Loucy (cell line): ENCODE measurements at regions not wholly inside any gene's neighbourhood (a gene's known extent, or its start where the extent isn't known, plus 50 kb on each side); places are given as distances from the start of the nearest gene placed in this dataset.

Experiments
- H2AFZ ChIP-seq: fragments of 200-600 bp; sonication (generic); 2 replicates; pipeline ENCODE4 v1.6.0; 2016; ENCODE audit warnings: antibody characterized with exemption, mild to moderate bottlenecking, low read length, moderate library complexity
- H3F3A ChIP-seq: fragments of 200-600 bp; 2 replicates; pipeline ENCODE4 v1.6.0; 2016; ENCODE audit warnings: antibody characterized with exemption, low read depth, mild to moderate bottlenecking
- H3K27me3 ChIP-seq: fragments of 200-600 bp; sonication (generic); 2 replicates; pipeline ENCODE4 v1.6.1; 2014; ENCODE audit warnings: low read length, mild to moderate bottlenecking; ENCODE audit not compliant: insufficient read depth, poor library complexity, severe bottlenecking
- H3K36me3 ChIP-seq: fragments of 200-600 bp; sonication (generic); 2 replicates; pipeline ENCODE4 v1.6.1; 2016; ENCODE audit warnings: low read length; ENCODE audit not compliant: insufficient read depth
- H3K4me1 ChIP-seq: fragments of 200-600 bp; sonication (generic); 2 replicates; pipeline ENCODE4 v1.5.1; 2014; ENCODE audit warnings: low read length, mild to moderate bottlenecking; ENCODE audit not compliant: insufficient read depth, poor library complexity, severe bottlenecking
- H3K4me2 ChIP-seq: fragments of 200-600 bp; sonication (generic); 2 replicates; pipeline ENCODE4 v1.6.0; 2014; ENCODE audit warnings: antibody characterized with exemption, low read length, low read depth, mild to moderate bottlenecking; ENCODE audit not compliant: poor library complexity, severe bottlenecking
- H3K4me3 ChIP-seq: fragments of 200-600 bp; sonication (generic); 2 replicates; pipeline ENCODE4 v1.5.1; 2014; ENCODE audit warnings: low read length, mild to moderate bottlenecking, mixed read lengths; ENCODE audit not compliant: poor library complexity, severe bottlenecking
- H3K79me2 ChIP-seq: fragments of 200-600 bp; sonication (generic); 2 replicates; pipeline ENCODE4 v1.6.1; 2014; ENCODE audit warnings: low read length; ENCODE audit not compliant: insufficient read depth
- H3K9ac ChIP-seq: fragments of 200-600 bp; sonication (generic); 2 replicates; pipeline ENCODE4 v1.6.0; 2014; ENCODE audit warnings: mild to moderate bottlenecking, low read depth, low read length, moderate library complexity; ENCODE audit not compliant: poor library complexity, severe bottlenecking
- H3K9me2 ChIP-seq: fragments of 200-600 bp; sonication (generic); replicated peaks from 2 replicates; pipeline ENCODE4 v1.6.1; 2016; ENCODE audit warnings: low read depth, low read length, mixed read lengths
- H3K9me3 ChIP-seq: fragments of 200-600 bp; sonication (generic); 2 replicates; pipeline ENCODE4 v1.6.1; 2014; ENCODE audit warnings: mild to moderate bottlenecking, antibody characterized with exemption, low read length, low read depth; ENCODE audit not compliant: insufficient read depth
- H4K20me1 ChIP-seq: fragments of 200-600 bp; sonication (generic); 2 replicates; pipeline ENCODE4 v1.6.0; 2014; ENCODE audit warnings: antibody characterized with exemption, low read length, mild to moderate bottlenecking; ENCODE audit not compliant: insufficient read depth, poor library complexity, severe bottlenecking
- EZH2phosphoT487 ChIP-seq: fragments of 200-600 bp; IDR thresholded peaks from 2 replicates; pipeline ENCODE4 v1.6.1; 2018; ENCODE audit warnings: antibody characterized with exemption, mild to moderate bottlenecking, moderate library complexity, borderline replicate concordance
- TF ChIP-seq, protein P1 (sequence below): fragments of 200-600 bp; sonication (generic); conservative IDR thresholded peaks from 2 replicates; pipeline ENCODE4 v1.5.1; 2014; ENCODE audit warnings: mild to moderate bottlenecking, antibody characterized with exemption, low read length

DNA sequence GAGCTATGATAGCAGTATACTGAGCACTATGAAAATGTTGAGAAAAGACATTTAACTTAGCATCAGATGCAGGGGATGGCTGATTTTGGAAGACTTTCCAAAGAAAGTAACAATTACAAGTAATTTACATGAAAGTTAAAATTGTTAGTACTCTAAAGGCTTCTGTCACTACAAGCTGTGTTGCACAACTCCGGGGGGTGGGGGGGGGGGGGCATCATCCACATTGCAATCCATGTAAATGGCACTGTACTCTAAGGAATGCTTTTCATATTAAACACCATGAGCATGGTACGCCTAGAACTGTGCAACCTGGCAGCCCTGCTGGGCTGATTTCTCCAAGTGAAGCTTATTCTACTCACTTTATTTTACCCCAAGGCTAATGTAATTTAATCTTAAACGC is 363.4 kb downstream of the TMA16 start:
- H3K9ac ChIP-seq = no peak overlapping the region
- H3K36me3 ChIP-seq = no peaks in the 10 kb centered on the region
- no peaks in the 10 kb centered on the region for H3F3A ChIP-seq
- H3K79me2 ChIP-seq = no peaks in the 10 kb centered on the region
- no peaks in the 10 kb centered on the region for H3K9me3 ChIP-seq
- no peak overlapping the region for H2AFZ ChIP-seq
- no peaks in the 10 kb centered on the region for H4K20me1 ChIP-seq
- no peaks in the 10 kb centered on the region for H3K9me2 ChIP-seq
- no peak for TF ChIP-seq EZH2phosphoT487
- TF ChIP-seq, protein P1, sequence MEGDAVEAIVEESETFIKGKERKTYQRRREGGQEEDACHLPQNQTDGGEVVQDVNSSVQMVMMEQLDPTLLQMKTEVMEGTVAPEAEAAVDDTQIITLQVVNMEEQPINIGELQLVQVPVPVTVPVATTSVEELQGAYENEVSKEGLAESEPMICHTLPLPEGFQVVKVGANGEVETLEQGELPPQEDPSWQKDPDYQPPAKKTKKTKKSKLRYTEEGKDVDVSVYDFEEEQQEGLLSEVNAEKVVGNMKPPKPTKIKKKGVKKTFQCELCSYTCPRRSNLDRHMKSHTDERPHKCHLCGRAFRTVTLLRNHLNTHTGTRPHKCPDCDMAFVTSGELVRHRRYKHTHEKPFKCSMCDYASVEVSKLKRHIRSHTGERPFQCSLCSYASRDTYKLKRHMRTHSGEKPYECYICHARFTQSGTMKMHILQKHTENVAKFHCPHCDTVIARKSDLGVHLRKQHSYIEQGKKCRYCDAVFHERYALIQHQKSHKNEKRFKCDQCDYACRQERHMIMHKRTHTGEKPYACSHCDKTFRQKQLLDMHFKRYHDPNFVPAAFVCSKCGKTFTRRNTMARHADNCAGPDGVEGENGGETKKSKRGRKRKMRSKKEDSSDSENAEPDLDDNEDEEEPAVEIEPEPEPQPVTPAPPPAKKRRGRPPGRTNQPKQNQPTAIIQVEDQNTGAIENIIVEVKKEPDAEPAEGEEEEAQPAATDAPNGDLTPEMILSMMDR = no peak
- no peak overlapping the region for H3K4me2 ChIP-seq
- H3K27me3 ChIP-seq = no peaks in the 10 kb centered on the region
- H3K4me1 ChIP-seq = no peaks in the 10 kb centered on the region
- H3K4me3 ChIP-seq = no peak overlapping the region

DNA sequence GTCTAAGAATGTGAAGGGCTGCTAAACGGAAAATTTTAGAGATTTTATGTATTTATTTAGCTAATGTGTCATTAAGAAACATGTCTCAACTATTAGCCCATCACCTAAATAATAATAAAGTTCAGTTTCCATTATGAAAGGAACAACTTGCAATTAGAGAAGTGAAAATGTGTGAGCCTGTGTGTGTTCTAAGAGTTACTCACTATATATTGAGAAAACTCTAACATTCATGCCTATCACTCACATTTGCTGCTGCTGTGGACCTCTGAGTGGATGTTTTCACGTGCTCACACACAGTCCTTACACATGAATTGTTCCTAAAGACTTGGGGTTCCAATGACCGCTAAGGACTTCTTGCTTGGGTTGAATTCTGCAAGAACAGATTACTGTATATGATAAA is 364.0 kb downstream of the TMA16 start:
- Histone ChIP-seq H3K4me3 (no peak overlapping the region), H3K9me2 (no peaks in the 10 kb centered on the region), H3K9me3 (no peaks in the 10 kb centered on the region), H3F3A (no peaks in the 10 kb centered on the region), H3K9ac (no peak overlapping the region), H3K79me2 (no peaks in the 10 kb centered on the region), H4K20me1 (no peaks in the 10 kb centered on the region), H3K27me3 (no peaks in the 10 kb centered on the region), H3K4me2 (no peak overlapping the region), H3K36me3 (no peaks in the 10 kb centered on the region), H3K4me1 (no peaks in the 10 kb centered on the region), H2AFZ (no peak overlapping the region)
- TF ChIP-seq, protein P1 = no peak
- no peak for TF ChIP-seq EZH2phosphoT487

DNA sequence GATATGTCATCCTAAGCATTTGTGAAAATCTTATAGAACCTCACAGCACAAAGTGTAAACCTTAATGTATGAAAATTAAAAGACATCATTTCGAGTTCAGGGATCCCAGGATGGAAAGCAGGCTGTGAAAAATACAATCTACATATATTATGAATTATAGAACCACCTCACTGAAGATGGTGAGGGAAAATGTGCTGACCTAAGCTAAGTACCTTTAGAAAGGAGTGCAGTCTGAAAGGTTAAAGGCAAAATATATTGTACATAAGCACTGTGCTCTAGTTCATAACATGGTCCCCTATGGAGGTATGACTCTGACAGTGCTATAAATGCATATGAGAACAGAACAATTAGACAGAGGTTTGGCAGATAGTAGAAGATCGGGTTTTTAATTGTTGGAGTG is 368.6 kb downstream of the TMA16 start:
- Histone ChIP-seq H3K9ac (no peak overlapping the region), H3K4me1 (no peaks in the 10 kb centered on the region), H2AFZ (no peak overlapping the region), H3K27me3 (no peaks in the 10 kb centered on the region), H3F3A (no peaks in the 10 kb centered on the region), H3K79me2 (no peaks in the 10 kb centered on the region), H3K36me3 (no peaks in the 10 kb centered on the region), H3K4me2 (no peak overlapping the region), H3K9me2 (no peaks in the 10 kb centered on the region), H3K4me3 (no peak overlapping the region), H3K9me3 (no peaks in the 10 kb centered on the region), H4K20me1 (no peaks in the 10 kb centered on the region)
- TF ChIP-seq, protein P1 = no peak
- TF ChIP-seq EZH2phosphoT487 = no peak
